ENCODE measurements at regions not wholly inside any gene's neighbourhood (a gene's known extent, or its start where the extent isn't known, plus 50 kb on each side); places are given as distances from the start of the nearest gene placed in this dataset.

DNA sequence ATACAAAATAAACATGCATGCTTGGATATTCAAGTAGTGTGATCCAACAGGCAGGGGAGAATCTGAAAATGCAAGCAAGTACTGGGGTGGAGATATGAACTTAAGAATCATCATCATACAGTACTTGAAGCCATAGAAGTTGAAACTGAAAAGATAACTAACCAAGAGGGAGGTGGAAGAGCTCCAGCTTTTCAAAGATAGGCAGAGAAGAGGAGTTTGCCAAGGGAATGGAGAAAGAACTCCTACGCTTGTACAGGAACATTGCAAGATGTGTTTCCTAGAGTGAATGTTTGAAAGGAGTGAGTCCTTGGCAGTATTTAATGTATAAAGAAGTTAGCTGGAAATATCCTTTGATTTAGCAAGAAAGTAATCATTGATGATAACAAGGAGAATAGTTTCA is 106.2 kb upstream of the FRMPD4 start:
- no peaks in the 10 kb centered on the region for H4K20me1 ChIP-seq (ENCODE audit: insufficient read depth, low read depth, low read length)
- no peak overlapping the region for H2AFZ ChIP-seq (ENCODE audit: low read length)
- H3K4me2 ChIP-seq (ENCODE audit: low read depth, low read length, poor library complexity, severe bottlenecking), result no peak overlapping the region
- no peak for DNase-seq
- no peaks in the 10 kb centered on the region for H3K79me2 ChIP-seq (ENCODE audit: low read length)
- H3K9ac ChIP-seq (ENCODE audit: low read length), result no peak overlapping the region
- H3K9me3 ChIP-seq (ENCODE audit: low read length), result no peaks in the 10 kb centered on the region
- H3K36me3 ChIP-seq (ENCODE audit: insufficient read depth, low read length), result no peaks in the 10 kb centered on the region
- no peaks in the 10 kb centered on the region for H3K27me3 ChIP-seq (ENCODE audit: low read length)
- H3K4me1 ChIP-seq (ENCODE audit: low read length), result no peaks in the 10 kb centered on the region
- H3K4me3 ChIP-seq (ENCODE audit: low read length), result no peak overlapping the region
- H3K27ac ChIP-seq (ENCODE audit: low read length), result no peak overlapping the region
- no peaks in the 10 kb centered on the region for H3K9me2 ChIP-seq (replicated peaks; ENCODE audit: insufficient read depth, low read length)

DNA sequence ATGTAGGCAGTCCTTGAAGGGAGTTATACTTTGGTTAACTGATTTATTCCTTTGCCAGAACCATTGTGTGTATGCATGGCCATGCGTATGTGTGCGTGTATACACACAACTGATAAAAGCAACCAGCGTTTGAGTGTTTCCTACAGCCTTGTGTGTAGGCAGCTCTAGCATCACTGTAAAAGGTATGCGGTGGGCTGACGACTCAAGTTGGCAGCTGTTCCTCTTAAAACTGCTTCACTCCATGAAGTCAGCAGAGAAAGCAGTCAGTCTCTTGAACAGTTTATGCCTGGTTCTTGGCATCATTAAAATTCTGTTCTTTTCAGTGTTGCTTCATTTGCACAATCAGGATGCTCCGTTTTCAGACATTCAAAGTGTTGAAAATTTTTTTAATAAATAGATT is 103.5 kb upstream of the FRMPD4 start:
- Histone ChIP-seq H3K4me3 (ENCODE audit: low read length) (no peak overlapping the region), H3K4me2 (ENCODE audit: low read depth, low read length, poor library complexity, severe bottlenecking) (no peak overlapping the region), H3K27ac (ENCODE audit: low read length) (no peak overlapping the region), H2AFZ (ENCODE audit: low read length) (no peak overlapping the region), H3K9me2 (replicated peaks; ENCODE audit: insufficient read depth, low read length) (no peaks in the 10 kb centered on the region), H3K9ac (ENCODE audit: low read length) (no peak overlapping the region), H3K36me3 (ENCODE audit: insufficient read depth, low read length) (no peaks in the 10 kb centered on the region), H4K20me1 (ENCODE audit: insufficient read depth, low read depth, low read length) (no peaks in the 10 kb centered on the region), H3K4me1 (ENCODE audit: low read length) (no peaks in the 10 kb centered on the region), H3K79me2 (ENCODE audit: low read length) (no peaks in the 10 kb centered on the region), H3K9me3 (ENCODE audit: low read length) (no peaks in the 10 kb centered on the region), H3K27me3 (ENCODE audit: low read length) (no peaks in the 10 kb centered on the region)
- DNase-seq, result no peak

GRCh38 chrX:12042615-12043014 is 95.7 kb upstream of the FRMPD4 start:
- no peaks in the 10 kb centered on the region for H4K20me1 ChIP-seq (ENCODE audit: insufficient read depth, low read depth, low read length)
- H3K9me2 ChIP-seq (replicated peaks; ENCODE audit: insufficient read depth, low read length), result no peaks in the 10 kb centered on the region
- no peaks in the 10 kb centered on the region for H3K9me3 ChIP-seq (ENCODE audit: low read length)
- H2AFZ ChIP-seq (ENCODE audit: low read length), result no peak overlapping the region
- no peak overlapping the region for H3K9ac ChIP-seq (ENCODE audit: low read length)
- no peak overlapping the region for H3K4me3 ChIP-seq (ENCODE audit: low read length)
- no peak overlapping the region for H3K4me2 ChIP-seq (ENCODE audit: low read depth, low read length, poor library complexity, severe bottlenecking)
- H3K79me2 ChIP-seq (ENCODE audit: low read length), result no peaks in the 10 kb centered on the region
- no peaks in the 10 kb centered on the region for H3K36me3 ChIP-seq (ENCODE audit: insufficient read depth, low read length)
- no peak for DNase-seq
- H3K27ac ChIP-seq (ENCODE audit: low read length), result no peak overlapping the region
- H3K4me1 ChIP-seq (ENCODE audit: low read length), result no peaks in the 10 kb centered on the region
- no peaks in the 10 kb centered on the region for H3K27me3 ChIP-seq (ENCODE audit: low read length)

DNA sequence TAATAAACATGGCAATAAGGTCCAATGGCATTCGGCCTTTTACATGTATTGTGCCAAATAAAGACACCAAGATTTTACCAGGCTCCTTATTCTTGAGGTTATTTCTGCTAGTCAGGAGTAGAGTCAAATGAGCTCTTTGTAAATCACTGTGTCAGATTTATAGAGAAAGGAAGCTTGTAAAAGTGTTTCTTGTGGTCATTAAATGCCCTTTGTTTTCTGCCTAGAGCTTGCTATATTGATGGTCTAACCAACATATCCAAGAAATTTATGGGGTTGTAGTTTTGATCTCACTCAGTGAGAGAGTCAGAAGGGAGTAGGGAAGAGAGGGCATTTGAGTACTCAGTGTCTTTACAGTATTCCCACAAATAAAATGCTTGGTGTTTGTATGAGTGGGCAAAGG is 86.2 kb upstream of the FRMPD4 start:
- no peak overlapping the region for H3K27ac ChIP-seq (ENCODE audit: low read length)
- no peaks in the 10 kb centered on the region for H3K9me2 ChIP-seq (replicated peaks; ENCODE audit: insufficient read depth, low read length)
- no peaks in the 10 kb centered on the region for H3K9me3 ChIP-seq (ENCODE audit: low read length)
- H3K79me2 ChIP-seq (ENCODE audit: low read length), result no peaks in the 10 kb centered on the region
- no peak for DNase-seq
- H4K20me1 ChIP-seq (ENCODE audit: insufficient read depth, low read depth, low read length), result no peaks in the 10 kb centered on the region
- H3K36me3 ChIP-seq (ENCODE audit: insufficient read depth, low read length), result no peaks in the 10 kb centered on the region
- no peak overlapping the region for H3K9ac ChIP-seq (ENCODE audit: low read length)
- no peak overlapping the region for H3K4me3 ChIP-seq (ENCODE audit: low read length)
- no peaks in the 10 kb centered on the region for H3K27me3 ChIP-seq (ENCODE audit: low read length)
- no peak overlapping the region for H2AFZ ChIP-seq (ENCODE audit: low read length)
- no peak overlapping the region for H3K4me2 ChIP-seq (ENCODE audit: low read depth, low read length, poor library complexity, severe bottlenecking)
- H3K4me1 ChIP-seq (ENCODE audit: low read length), result no peaks in the 10 kb centered on the region

DNA sequence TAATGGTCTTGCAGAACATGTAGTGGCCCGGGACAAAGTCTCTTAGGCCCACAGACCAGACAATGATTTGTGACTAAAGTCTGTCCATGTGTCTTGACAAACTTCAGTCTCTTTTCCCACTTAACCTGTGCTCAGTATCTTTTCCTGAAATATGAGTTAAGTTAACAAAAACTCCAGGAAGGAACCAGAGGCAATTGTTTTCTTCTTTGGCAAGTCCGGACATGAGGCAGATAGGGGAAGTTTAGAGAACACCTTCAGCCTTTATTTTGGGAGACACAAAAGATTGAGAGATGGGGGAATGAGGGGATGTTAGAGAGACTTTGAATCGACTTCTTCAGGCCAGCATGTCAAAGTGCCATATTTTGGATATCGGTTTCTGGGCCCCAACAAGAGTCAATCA is 80.2 kb upstream of the FRMPD4 start:
- Histone ChIP-seq H3K9me2 (replicated peaks; ENCODE audit: insufficient read depth, low read length) (no peaks in the 10 kb centered on the region), H4K20me1 (ENCODE audit: insufficient read depth, low read depth, low read length) (no peaks in the 10 kb centered on the region), H3K4me1 (ENCODE audit: low read length) (no peaks in the 10 kb centered on the region), H3K79me2 (ENCODE audit: low read length) (no peaks in the 10 kb centered on the region), H3K27ac (ENCODE audit: low read length) (no peak overlapping the region), H3K27me3 (ENCODE audit: low read length) (no peaks in the 10 kb centered on the region), H3K9ac (ENCODE audit: low read length) (no peak overlapping the region), H3K4me2 (ENCODE audit: low read depth, low read length, poor library complexity, severe bottlenecking) (no peak overlapping the region), H3K9me3 (ENCODE audit: low read length) (no peaks in the 10 kb centered on the region), H3K36me3 (ENCODE audit: insufficient read depth, low read length) (no peaks in the 10 kb centered on the region), H2AFZ (ENCODE audit: low read length) (no peak overlapping the region), H3K4me3 (ENCODE audit: low read length) (no peak overlapping the region)
- no peak for DNase-seq

- no peak overlapping the region for H2AFZ ChIP-seq (ENCODE audit: low read length)
- no peak overlapping the region for H3K4me2 ChIP-seq (ENCODE audit: low read depth, low read length, poor library complexity, severe bottlenecking)
- H3K9ac ChIP-seq (ENCODE audit: low read length), result no peak overlapping the region
- no peak overlapping the region for H3K27ac ChIP-seq (ENCODE audit: low read length)
- no peaks in the 10 kb centered on the region for H3K27me3 ChIP-seq (ENCODE audit: low read length)
- no peak for DNase-seq
- no peaks in the 10 kb centered on the region for H4K20me1 ChIP-seq (ENCODE audit: insufficient read depth, low read depth, low read length)
- H3K4me1 ChIP-seq (ENCODE audit: low read length), result no peaks in the 10 kb centered on the region
- no peaks in the 10 kb centered on the region for H3K9me3 ChIP-seq (ENCODE audit: low read length)
- H3K4me3 ChIP-seq (ENCODE audit: low read length), result no peak overlapping the region
- no peaks in the 10 kb centered on the region for H3K79me2 ChIP-seq (ENCODE audit: low read length)
- no peaks in the 10 kb centered on the region for H3K36me3 ChIP-seq (ENCODE audit: insufficient read depth, low read length)
- H3K9me2 ChIP-seq (replicated peaks; ENCODE audit: insufficient read depth, low read length), result no peaks in the 10 kb centered on the region
Measured at GRCh38 chrX:12060489-12061260, 77.6 kb upstream of the FRMPD4 start.

DNA sequence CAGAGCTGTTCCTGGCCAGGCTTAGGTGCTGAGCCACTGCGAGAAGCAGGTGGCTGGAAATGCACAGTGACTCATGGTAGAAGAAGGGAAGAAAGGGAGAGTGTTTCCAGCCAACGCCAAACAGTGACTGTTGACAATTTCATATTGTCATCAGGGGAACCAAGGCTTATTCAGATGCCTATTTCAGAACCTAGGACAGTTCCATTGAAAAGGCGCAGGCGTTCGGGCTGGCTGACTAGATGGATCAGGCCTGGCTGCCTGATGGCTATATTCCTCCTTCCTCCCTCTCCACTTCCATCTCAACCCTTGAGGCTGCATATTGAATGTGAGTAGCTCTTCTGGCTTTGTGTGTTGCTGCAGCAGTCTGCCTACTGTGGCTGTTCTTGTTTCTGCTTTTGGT is 73.0 kb upstream of the FRMPD4 start:
- H3K27ac ChIP-seq (ENCODE audit: low read length), result no peak overlapping the region
- H3K9me2 ChIP-seq (replicated peaks; ENCODE audit: insufficient read depth, low read length), result no peaks in the 10 kb centered on the region
- no peaks in the 10 kb centered on the region for H3K4me1 ChIP-seq (ENCODE audit: low read length)
- H3K79me2 ChIP-seq (ENCODE audit: low read length), result no peaks in the 10 kb centered on the region
- no peak overlapping the region for H2AFZ ChIP-seq (ENCODE audit: low read length)
- H3K9ac ChIP-seq (ENCODE audit: low read length), result no peak overlapping the region
- no peaks in the 10 kb centered on the region for H4K20me1 ChIP-seq (ENCODE audit: insufficient read depth, low read depth, low read length)
- H3K4me2 ChIP-seq (ENCODE audit: low read depth, low read length, poor library complexity, severe bottlenecking), result no peak overlapping the region
- H3K27me3 ChIP-seq (ENCODE audit: low read length), result no peaks in the 10 kb centered on the region
- DNase-seq, result peak; percentile 43
- H3K9me3 ChIP-seq (ENCODE audit: low read length), result no peaks in the 10 kb centered on the region
- no peak overlapping the region for H3K4me3 ChIP-seq (ENCODE audit: low read length)
- H3K36me3 ChIP-seq (ENCODE audit: insufficient read depth, low read length), result no peaks in the 10 kb centered on the region

GRCh38 chrX:12076046-12076445 is 62.2 kb upstream of the FRMPD4 start:
- Histone ChIP-seq H3K9me3 (ENCODE audit: low read length) (no peaks in the 10 kb centered on the region), H3K36me3 (ENCODE audit: insufficient read depth, low read length) (no peaks in the 10 kb centered on the region), H3K4me2 (ENCODE audit: low read depth, low read length, poor library complexity, severe bottlenecking) (no peak overlapping the region), H4K20me1 (ENCODE audit: insufficient read depth, low read depth, low read length) (no peaks in the 10 kb centered on the region), H3K27me3 (ENCODE audit: low read length) (no peaks in the 10 kb centered on the region), H3K27ac (ENCODE audit: low read length) (no peak overlapping the region), H3K4me3 (ENCODE audit: low read length) (no peak overlapping the region), H3K79me2 (ENCODE audit: low read length) (no peaks in the 10 kb centered on the region), H3K4me1 (ENCODE audit: low read length) (no peaks in the 10 kb centered on the region), H3K9me2 (replicated peaks; ENCODE audit: insufficient read depth, low read length) (no peaks in the 10 kb centered on the region), H3K9ac (ENCODE audit: low read length) (no peak overlapping the region), H2AFZ (ENCODE audit: low read length) (no peak overlapping the region)
- DNase-seq, result no peak
